ENCODE measurements at regions not wholly inside any gene's neighbourhood (a gene's known extent, or its start where the extent isn't known, plus 50 kb on each side); places are given as distances from the start of the nearest gene placed in this dataset.
"Not testable (repeated sequence)": the region's sequence is repeated elsewhere in the genome, so short reads cannot be mapped to it uniquely, and the experiment has no call there.

DNA sequence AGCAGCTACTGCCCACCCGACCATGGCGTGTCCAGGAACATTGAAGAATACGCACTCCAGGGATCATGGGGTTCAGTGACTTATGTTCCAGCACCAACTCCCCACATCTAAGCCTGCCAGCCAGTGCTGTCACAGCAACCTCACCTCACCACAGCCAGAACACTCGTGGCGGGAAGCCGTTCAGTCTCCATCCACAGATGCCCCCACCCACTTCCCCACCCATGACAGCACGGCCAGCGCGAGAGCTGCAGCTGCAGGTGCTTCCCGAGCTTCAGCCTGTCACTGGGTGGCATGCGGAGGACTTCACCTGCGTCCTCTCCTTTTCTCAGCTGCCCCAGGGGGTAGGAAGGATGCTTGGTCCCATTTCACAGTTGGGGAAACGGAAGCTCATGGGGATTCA lies 50.3 kb downstream of the RBFOX3 start:
- H3K4me3 ChIP-seq (ENCODE audit: low read depth, low read length), result no peak overlapping the region
- TF ChIP-seq, protein P1, sequence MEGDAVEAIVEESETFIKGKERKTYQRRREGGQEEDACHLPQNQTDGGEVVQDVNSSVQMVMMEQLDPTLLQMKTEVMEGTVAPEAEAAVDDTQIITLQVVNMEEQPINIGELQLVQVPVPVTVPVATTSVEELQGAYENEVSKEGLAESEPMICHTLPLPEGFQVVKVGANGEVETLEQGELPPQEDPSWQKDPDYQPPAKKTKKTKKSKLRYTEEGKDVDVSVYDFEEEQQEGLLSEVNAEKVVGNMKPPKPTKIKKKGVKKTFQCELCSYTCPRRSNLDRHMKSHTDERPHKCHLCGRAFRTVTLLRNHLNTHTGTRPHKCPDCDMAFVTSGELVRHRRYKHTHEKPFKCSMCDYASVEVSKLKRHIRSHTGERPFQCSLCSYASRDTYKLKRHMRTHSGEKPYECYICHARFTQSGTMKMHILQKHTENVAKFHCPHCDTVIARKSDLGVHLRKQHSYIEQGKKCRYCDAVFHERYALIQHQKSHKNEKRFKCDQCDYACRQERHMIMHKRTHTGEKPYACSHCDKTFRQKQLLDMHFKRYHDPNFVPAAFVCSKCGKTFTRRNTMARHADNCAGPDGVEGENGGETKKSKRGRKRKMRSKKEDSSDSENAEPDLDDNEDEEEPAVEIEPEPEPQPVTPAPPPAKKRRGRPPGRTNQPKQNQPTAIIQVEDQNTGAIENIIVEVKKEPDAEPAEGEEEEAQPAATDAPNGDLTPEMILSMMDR (IDR thresholded peaks at IDR 0.05; ENCODE audit: low read depth, low read length), result no peak
- in situ Hi-C loops (cut with HindIII; ENCODE audit: low sequenced_read_pairs), result no loop called here
- no peak for DNase-seq (ENCODE audit: low read depth, low spot score)

DNA sequence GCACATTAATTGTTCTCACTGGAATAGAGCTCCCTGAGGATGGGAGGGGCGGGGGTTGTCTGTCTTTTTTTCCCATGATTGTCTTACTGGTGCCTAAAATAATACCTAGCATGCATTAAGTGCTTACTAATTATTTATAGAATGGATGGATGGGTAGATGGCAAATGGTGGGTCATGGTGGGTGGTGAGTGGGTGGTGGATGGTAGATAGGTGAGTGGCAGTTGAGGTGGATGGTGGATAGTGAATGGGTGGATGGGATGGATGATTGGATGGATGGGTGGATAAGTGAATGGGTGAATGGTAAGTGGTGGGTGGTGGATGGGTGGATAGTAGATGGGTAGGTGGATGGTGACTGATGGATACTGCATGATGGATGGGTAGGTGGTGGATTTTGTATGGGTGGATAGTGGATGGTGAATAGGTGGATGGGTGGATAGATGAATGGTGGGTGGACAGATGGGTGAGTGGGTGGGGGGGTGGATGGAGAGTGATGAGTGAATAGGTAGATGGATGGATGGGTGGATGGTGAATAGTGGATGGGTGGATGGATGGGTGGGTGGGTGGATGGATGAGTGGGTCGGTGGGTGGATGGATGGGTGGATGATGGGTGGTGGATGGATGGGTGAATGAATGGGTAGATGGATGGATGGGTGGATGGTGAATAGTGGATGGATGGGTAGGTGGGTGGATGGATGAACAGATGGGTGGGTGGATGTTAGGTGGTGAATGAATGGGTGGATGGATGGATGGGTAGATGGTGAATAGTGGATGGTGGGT lies 51.6 kb downstream of the RBFOX3 start:
- in situ Hi-C loops (cut with HindIII; ENCODE audit: low sequenced_read_pairs), result no loop called here
- H3K4me3 ChIP-seq (ENCODE audit: low read depth, low read length), result no peak overlapping the region
- TF ChIP-seq, protein P1 (IDR thresholded peaks at IDR 0.05; ENCODE audit: low read depth, low read length), result no peak
- DNase-seq (ENCODE audit: low read depth, low spot score), result no peak

- in situ Hi-C loops (cut with HindIII; ENCODE audit: low sequenced_read_pairs), result no loop called here
- H3K4me3 ChIP-seq (ENCODE audit: low read depth, low read length), result no peak overlapping the region
- DNase-seq (ENCODE audit: low read depth, low spot score), result no peak
- TF ChIP-seq, protein P1 (IDR thresholded peaks at IDR 0.05; ENCODE audit: low read depth, low read length), result no peak
Observed at GRCh38 chr17:79558091-79558900, 52.6 kb downstream of the RBFOX3 start.

GRCh38 chr17:79557276-79558090 lies 53.4 kb downstream of the RBFOX3 start:
- TF ChIP-seq, protein P1 (IDR thresholded peaks at IDR 0.05; ENCODE audit: low read depth, low read length), result no peak
- DNase-seq (ENCODE audit: low read depth, low spot score), result no peak
- no peak overlapping the region for H3K4me3 ChIP-seq (ENCODE audit: low read depth, low read length)
- in situ Hi-C loops (cut with HindIII; ENCODE audit: low sequenced_read_pairs), result no loop called here

DNA sequence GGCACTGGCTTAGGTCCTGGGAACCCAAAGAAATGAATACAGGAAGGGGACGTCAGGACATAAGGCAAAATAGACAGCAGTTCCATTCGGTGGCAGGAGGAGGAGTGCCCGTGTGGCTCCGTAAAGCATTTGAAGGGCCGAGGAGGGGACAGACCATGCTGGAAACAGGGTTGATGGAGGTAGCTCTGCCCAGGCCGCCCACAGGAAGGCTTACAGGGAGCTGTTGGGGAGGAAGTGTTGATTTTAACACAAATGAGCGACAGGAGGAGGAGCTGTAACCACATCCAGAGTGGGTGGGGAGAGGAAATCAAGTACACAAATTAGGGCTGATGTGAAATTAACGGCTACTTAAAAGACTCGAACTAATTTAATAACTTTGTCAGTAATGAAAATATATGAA lies 54.6 kb downstream of the RBFOX3 start:
- in situ Hi-C loops (cut with HindIII; ENCODE audit: low sequenced_read_pairs), result no loop called here
- TF ChIP-seq, protein P1 (IDR thresholded peaks at IDR 0.05; ENCODE audit: low read depth, low read length), result no peak
- H3K4me3 ChIP-seq (ENCODE audit: low read depth, low read length), result no peak overlapping the region
- no peak for DNase-seq (ENCODE audit: low read depth, low spot score)

GRCh38 chr17:79555543-79555942 lies 55.3 kb downstream of the RBFOX3 start:
- TF ChIP-seq, protein P1 (IDR thresholded peaks at IDR 0.05; ENCODE audit: low read depth, low read length), result no peak
- no peak for DNase-seq (ENCODE audit: low read depth, low spot score)
- no peak overlapping the region for H3K4me3 ChIP-seq (ENCODE audit: low read depth, low read length)
- in situ Hi-C loops (cut with HindIII; ENCODE audit: low sequenced_read_pairs), result no loop called here

DNA sequence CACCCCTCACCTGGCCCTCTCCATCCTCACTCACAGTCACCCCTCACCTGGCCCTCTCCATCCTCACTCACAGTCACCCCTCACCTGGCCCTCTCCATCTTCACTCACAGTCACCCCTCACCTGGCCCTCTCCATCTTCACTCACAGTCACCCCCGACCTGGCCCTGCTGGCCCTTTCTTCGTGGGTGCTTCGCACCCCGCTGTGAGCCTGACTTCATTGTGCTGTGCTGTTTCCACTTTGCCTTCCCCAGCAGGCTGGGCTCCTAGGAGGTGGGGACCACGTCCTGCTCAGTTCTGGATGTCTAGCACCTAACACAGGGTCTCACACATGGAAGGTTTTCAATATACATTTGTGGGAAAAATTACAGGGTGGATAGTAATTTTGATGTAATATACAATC lies 56.5 kb downstream of the RBFOX3 start:
- H3K4me3 ChIP-seq (ENCODE audit: low read depth, low read length); in situ Hi-C loops (cut with HindIII; ENCODE audit: low sequenced_read_pairs); DNase-seq (ENCODE audit: low read depth, low spot score): not testable (repeated sequence)
